Activated T-cell treated with anti-CD3 and anti-CD28 coated beads for 24 hours (primary cell): ENCODE measurements at regions not wholly inside any gene's neighbourhood (a gene's known extent, or its start where the extent isn't known, plus 50 kb on each side); places are given as distances from the start of the nearest gene placed in this dataset.
"Not testable (repeated sequence)": the region's sequence is repeated elsewhere in the genome, so short reads cannot be mapped to it uniquely, and the experiment has no call there.

Experiments
- DNase-seq: peaks from one replicate; pipeline ENCODE4 v3.0.0-alpha.2; 2020; ENCODE audit warnings: low read depth

DNA sequence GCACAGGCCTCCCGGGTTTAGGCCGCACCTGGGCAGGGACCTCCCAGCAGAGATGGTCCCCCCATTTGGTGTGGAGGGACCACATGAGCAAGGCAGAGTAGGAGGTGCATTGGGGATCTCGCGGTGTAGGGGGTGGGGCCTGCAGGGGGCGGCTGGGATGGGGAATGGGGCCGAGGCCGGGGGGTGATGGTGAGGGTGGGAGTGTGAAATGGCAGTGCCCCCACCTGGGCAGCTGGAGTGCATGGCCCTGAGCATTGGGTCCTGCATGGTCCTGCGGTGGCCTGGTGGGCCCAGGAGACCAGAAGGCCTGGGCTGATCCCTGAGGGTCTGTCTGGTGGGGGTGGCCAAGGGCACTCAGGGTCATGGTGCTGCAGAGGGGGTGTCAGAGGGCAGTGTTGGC is 111.8 kb downstream of the KIF26A start:
- no peak for DNase-seq

GRCh38 chr14:104252256-104253215 is 114.1 kb downstream of the KIF26A start:
- DNase-seq, result no peak

DNA sequence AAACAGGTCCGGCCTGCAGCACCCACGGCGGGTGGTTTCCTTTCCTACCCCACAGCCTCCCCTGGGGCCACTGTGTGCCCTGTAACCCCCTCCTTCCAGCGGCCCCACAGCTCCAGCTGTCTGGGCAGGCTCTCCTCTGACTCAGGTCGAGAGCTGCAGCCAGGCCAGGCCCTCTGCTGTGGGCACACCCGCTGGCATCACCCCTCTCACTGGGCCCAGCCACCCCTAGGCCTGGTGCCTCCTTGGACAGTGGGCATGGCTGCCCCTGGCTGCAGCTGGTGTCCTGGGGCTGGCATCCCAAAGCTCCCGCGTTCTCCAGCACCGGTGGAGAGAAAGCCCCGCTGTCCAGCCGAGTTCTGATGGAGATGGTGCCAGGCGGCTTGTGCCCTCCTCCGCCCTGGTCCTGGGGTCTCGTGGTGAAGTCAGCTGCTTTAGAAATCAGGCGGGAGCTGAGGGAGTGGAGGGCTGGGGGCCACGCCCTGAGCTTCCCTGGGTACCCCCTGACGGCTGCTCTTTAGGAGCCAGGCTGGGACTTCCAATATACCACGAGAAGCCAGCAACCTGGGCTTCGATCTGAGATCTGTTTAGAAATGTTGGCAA is 114.9 kb downstream of the KIF26A start:
- no peak for DNase-seq

GRCh38 chr14:104253901-104254353 is 115.5 kb downstream of the KIF26A start:
- DNase-seq, result no peak

DNA sequence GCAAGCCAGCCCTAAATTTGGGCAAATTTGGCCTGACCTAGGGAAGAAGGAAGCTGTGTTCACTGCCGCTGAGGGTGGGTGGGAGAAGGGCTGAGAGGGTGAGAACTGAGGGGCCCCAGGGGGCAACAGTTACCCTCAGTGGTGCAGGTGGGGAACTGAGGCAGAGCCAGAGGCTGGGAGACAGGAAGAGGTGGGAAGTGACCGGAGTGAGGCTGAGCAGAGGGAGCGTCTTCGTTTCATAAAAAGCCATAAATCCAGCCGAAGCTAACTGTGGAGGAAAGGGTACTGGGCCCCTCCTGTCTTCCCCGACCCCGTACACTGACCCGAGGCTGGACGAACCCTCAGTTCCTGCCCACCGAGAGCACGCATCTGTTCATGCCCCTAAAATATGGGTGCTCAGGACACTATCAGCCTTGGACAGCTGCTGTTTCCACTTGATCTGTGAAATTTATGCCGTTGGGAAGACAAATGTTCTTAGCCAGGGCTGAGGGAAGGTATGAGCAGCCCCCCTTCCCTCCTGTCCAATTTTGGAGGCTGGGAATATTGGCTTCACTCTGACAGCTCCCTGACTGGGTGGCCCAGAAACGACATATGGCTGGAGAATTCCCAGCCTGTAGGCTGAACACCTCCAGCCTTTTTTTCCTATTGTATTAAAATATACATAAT is 116.5 kb downstream of the KIF26A start:
- DNase-seq, result no peak

DNA sequence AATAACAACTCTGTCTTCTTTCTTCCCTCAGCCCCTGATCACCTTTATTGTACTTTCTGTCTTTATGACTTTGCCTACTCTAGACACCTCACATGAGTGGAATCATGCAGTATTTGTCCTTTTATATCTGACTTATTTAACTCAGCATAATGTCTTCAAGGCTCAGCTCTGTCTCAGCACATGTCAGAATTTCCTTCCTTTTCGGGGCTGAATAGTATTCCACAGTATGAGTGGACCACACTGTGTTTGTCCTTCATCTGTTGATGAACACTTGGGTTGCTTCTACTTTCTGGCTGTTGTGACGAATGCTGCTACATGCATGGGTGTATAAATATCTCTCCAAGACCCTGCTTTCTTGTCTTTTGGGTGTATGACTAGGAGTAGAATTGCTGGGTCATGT is 117.6 kb downstream of the KIF26A start:
- DNase-seq, result no peak

- no peak for DNase-seq
Measured at GRCh38 chr14:104262515-104263514, 124.4 kb downstream of the KIF26A start.

- DNase-seq, result no peak
Measured at GRCh38 chr14:104263675-104264358, 125.4 kb downstream of the KIF26A start.

DNA sequence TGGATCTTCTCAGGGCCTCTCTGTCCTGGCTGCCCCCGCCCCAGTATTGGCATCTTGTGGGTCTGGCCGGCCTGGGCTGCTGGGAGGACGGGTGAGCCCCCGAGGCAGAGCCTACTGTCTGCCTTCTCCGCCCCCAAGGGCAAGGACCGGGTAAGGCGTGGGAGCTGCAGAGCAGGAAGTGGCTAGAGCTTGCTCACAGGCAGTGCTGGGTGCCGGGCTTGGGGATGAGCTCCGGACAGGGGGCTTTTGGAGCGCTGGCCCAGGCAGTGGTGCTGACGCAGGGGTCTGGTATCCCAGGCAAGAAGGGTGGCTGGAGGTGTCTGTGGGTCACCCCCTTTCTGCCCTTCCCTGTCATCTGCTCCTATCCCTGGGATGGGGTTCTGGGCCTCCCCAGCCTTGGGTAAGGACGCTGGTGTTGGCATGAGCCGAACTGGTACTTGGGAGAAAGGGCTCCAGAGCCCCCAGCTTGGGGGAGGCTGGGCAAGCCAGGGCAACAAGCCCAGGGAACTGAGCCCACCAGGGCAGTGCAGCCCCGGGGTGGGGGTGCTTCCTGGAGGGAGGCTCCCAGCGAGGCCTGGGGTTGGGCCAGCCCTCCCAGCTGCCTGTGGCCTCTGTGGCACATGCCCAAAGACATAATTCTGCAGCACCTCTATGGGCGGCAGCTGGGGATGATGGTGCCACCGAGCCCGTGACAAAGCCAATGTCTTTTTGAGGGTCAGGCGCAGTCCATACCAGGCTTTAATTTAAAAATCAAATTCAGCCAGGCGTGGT is 126.3 kb downstream of the KIF26A start:
- DNase-seq, result no peak

GRCh38 chr14:104265918-104266630 is 127.7 kb downstream of the KIF26A start:
- DNase-seq, result no peak

- no peak for DNase-seq
Measured at GRCh38 chr14:104266631-104267575, 128.5 kb downstream of the KIF26A start.

GRCh38 chr14:104267895-104268294 is 129.5 kb downstream of the KIF26A start:
- DNase-seq, result no peak

GRCh38 chr14:104268295-104268694 is 129.9 kb downstream of the KIF26A start:
- DNase-seq, result no peak

DNA sequence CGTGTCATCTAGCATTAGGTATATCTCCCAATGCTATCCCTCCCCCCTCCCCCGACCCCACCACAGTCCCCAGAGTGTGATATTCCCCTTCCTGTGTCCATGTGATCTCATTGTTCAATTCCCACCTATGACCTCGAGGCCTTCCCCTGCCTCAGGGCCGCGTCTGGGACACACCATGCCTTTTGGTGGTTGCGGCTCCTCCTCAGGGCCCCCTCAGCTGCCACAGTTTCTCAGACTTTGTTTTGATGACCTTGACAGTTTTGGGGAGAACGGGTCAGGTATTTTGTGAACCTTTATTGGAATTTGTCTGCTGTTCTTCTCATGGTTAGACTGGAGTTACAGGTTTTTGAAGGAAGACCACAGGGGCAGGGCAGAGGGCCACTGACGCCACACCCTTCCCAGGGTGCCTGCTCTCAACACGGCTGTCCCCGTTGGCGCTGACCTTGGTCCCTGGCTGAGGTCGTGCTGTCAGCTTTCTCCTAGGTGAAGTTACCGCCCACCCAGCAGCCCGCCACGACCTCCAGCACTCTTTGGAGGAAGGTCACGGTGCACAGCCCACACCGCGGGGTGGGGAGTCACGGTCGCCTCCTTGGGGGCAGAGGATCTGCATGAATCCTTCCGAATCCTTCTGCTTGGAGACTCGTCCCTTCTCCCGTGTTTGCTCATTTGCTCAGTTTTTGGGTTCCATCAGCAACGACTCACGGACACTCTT is 130.5 kb downstream of the KIF26A start:
- no peak for DNase-seq

GRCh38 chr14:104269511-104270241 is 131.3 kb downstream of the KIF26A start:
- DNase-seq, result not testable (repeated sequence)

DNA sequence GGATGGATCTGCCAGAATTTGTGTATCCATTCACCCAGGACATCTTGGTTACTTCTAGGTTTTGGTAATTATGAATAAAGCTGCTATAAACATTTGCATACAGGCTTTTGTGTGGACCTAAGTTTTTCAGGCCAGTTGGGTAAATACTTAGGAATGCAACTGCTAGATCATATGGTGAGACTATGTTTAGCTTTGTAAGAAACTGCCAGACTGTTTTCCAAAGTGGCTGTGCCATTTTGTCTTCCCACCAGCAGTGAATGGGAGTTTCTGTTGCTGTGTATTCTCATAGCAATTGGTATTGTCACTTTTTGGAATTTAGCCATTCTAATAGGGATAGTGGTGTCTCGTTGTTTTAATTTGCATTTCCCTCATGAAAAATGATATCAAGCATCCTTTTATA is 133.0 kb downstream of the KIF26A start:
- no peak for DNase-seq

DNA sequence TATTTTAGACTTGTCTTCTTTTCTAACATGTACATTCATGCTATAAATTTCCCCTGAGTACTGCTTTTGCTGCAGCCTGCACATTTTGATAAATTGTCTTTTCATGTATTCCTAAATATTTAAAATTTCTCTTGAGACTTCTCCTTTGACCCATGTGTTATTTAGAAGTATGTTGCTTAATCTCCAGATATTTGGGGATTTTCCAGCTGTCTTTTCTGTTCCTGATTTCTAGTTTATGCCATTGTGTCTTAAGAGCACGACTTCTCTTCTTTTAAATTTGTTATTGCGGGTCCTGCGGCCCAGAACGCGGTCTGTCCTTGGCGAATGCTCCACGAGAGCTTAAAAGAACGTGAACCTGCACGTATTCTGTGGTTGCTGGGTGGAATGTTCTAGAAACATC is 136.4 kb downstream of the KIF26A start:
- no peak for DNase-seq
